ENCODE measurements at regions not wholly inside any gene's neighbourhood (a gene's known extent, or its start where the extent isn't known, plus 50 kb on each side); places are given as distances from the start of the nearest gene placed in this dataset.

- TF ChIP-seq CTCF (IDR thresholded peaks at IDR 0.05; ENCODE audit: low read length) (no peak), EZH2 (IDR thresholded peaks at IDR 0.05; ENCODE audit: borderline replicate concordance, low read length) (no peak)
Observed at GRCh38 chr10:33478089-33478674, 143.7 kb upstream of the NRP1 start.

Measured in OCI-LY1 (cell line).